ENCODE measurements at regions not wholly inside any gene's neighbourhood (a gene's known extent, or its start where the extent isn't known, plus 50 kb on each side); places are given as distances from the start of the nearest gene placed in this dataset.

DNA sequence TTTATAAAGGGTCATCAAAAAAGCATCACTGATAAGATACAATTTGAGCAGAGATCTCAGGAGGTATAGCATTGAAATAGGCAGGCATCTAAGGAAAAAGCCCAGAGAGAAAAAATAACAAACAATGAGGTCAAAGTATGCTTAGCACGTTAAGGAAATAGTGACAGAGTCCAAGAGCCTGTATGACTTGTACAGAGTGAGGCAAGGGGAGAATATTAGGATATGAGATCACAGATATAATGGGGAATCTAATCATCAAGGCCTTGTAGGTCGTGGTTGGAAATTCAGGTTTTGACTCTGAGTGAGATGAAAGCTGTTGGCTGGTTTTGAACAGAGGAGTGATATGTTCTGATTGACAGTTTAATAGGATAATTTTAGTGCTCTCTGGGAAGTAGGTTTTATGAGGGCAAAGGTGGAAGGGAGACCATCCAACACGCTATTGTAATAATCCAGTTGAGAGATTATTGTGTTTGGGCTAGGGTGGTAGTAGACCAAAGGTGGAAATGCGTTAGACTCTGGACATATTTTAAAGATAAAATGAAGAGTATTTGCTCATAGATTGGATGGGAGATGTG is 644.6 kb upstream of the TMPRSS15 start:
- intact Hi-C loops (cut with DNase I; ENCODE audit: low total_unique reads) = no loop called here
- TF ChIP-seq POLR2A (IDR thresholded peaks at IDR 0.05) (no peak), POLR2AphosphoS5 (IDR thresholded peaks at IDR 0.05) (peak in 1 of 3 donors; percentile 14)
- TF ChIP-seq, protein P1, sequence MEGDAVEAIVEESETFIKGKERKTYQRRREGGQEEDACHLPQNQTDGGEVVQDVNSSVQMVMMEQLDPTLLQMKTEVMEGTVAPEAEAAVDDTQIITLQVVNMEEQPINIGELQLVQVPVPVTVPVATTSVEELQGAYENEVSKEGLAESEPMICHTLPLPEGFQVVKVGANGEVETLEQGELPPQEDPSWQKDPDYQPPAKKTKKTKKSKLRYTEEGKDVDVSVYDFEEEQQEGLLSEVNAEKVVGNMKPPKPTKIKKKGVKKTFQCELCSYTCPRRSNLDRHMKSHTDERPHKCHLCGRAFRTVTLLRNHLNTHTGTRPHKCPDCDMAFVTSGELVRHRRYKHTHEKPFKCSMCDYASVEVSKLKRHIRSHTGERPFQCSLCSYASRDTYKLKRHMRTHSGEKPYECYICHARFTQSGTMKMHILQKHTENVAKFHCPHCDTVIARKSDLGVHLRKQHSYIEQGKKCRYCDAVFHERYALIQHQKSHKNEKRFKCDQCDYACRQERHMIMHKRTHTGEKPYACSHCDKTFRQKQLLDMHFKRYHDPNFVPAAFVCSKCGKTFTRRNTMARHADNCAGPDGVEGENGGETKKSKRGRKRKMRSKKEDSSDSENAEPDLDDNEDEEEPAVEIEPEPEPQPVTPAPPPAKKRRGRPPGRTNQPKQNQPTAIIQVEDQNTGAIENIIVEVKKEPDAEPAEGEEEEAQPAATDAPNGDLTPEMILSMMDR (IDR thresholded peaks at IDR 0.05) = no peak
- Histone ChIP-seq H3K36me3 (no peaks in the 10 kb centered on the region), H3K4me3 (no peak overlapping the region), H3K4me1 (peaks cover 0 to 20% (median 2%) of the 10 kb centered on the region in 4 donors), H3K27me3 (no peaks in the 10 kb centered on the region), H3K27ac (peak overlapping the region in 1 of 4 donors; percentile 11), H3K9me3 (peaks cover 0 to 8% of the 10 kb centered on the region in 2 donors)
- 21 to 30% methylated on average over 4 of the region's 4 CpGs for WGBS, 2 donors (ENCODE audit: low coverage in 1 of 2)
- no peak for DNase-seq
- in situ Hi-C loops (cut with MboI; ENCODE audit: low pct_ligation_motif_present in 1 of 4, low pct_unique_long_range_greater_than_20kb in 1 of 4, low sequenced_read_pairs in 3 of 4) = no loop called here

DNA sequence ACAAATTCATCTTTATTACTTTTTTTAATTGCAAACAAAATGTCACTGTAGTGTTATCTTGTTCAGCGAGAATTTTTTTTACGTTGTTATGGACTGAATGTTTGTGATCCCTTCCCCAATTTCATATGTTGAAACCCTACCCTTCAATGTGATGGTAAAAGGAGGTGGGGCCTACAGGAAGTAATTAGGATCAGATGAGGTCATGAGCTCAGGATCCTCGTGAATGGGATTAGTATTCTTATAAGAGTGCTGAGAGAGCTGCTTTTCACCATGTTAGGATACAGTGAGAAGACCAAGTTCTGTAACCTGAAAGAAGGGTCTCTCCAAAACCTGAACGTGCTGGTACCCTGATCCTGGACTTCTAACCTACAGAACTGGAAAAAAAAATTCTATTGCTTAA is 646.0 kb upstream of the TMPRSS15 start:
- Histone ChIP-seq H3K27ac (peak overlapping the region in 1 of 4 donors; percentile 2), H3K4me1 (peaks cover 0 to 20% (median 2%) of the 10 kb centered on the region in 4 donors), H3K4me3 (no peak overlapping the region), H3K36me3 (no peaks in the 10 kb centered on the region), H3K9me3 (peaks cover 0 to 8% of the 10 kb centered on the region in 2 donors), H3K27me3 (no peaks in the 10 kb centered on the region)
- no peak for DNase-seq
- in situ Hi-C loops (cut with MboI; ENCODE audit: low pct_ligation_motif_present in 1 of 4, low pct_unique_long_range_greater_than_20kb in 1 of 4, low sequenced_read_pairs in 3 of 4) = no loop called here
- 45 to 58% methylated on average over 2 to 4 of the region's 4 CpGs for WGBS, 2 donors (ENCODE audit: low coverage in 1 of 2)
- TF ChIP-seq, protein P1 (IDR thresholded peaks at IDR 0.05) = no peak
- no peak for TF ChIP-seq EP300 (IDR thresholded peaks at IDR 0.05; ENCODE audit: low read depth)
- no peak for TF ChIP-seq POLR2AphosphoS5 (IDR thresholded peaks at IDR 0.05)
- TF ChIP-seq POLR2A (IDR thresholded peaks at IDR 0.05) = no peak
- intact Hi-C loops (cut with DNase I; ENCODE audit: low total_unique reads) = no loop called here

DNA sequence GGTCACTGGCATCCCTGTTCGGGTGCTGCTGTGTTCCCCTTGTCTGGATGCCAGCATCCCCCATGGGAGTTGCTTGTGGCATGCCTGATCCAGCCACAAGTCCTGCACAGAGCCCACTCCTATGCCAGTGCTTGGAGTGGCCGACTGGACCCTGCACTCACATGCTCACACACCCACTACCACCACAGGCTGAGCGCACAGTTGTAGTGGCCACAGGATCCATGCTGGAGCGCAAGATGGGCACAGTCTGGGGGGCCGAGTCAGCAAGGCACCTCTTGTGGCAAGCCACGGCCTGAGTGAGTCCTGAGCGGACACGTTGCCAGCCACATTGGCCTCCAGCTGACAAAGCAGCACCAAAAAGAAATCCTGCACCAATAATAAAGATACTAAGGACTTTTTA is 661.6 kb upstream of the TMPRSS15 start:
- no peak overlapping the region for H3K4me3 ChIP-seq
- no peaks in the 10 kb centered on the region for H3K4me1 ChIP-seq
- no peak for TF ChIP-seq EP300 (IDR thresholded peaks at IDR 0.05; ENCODE audit: low read depth)
- no peak for TF ChIP-seq POLR2A (IDR thresholded peaks at IDR 0.05)
- TF ChIP-seq, protein P1 (IDR thresholded peaks at IDR 0.05) = no peak
- TF ChIP-seq POLR2AphosphoS5 (IDR thresholded peaks at IDR 0.05) = no peak
- 68 to 91% methylated on average over 4 to 8 of the region's 8 CpGs for WGBS, 2 donors (ENCODE audit: low coverage in 1 of 2)
- H3K36me3 ChIP-seq = no peaks in the 10 kb centered on the region
- intact Hi-C loops (cut with DNase I; ENCODE audit: low total_unique reads) (no loop called here), in situ Hi-C loops (cut with MboI; ENCODE audit: low pct_ligation_motif_present in 1 of 4, low pct_unique_long_range_greater_than_20kb in 1 of 4, low sequenced_read_pairs in 3 of 4) (no loop called here)
- H3K27me3 ChIP-seq = no peaks in the 10 kb centered on the region
- no peaks in the 10 kb centered on the region for H3K9me3 ChIP-seq
- DNase-seq = no peak
- no peak overlapping the region for H3K27ac ChIP-seq

DNA sequence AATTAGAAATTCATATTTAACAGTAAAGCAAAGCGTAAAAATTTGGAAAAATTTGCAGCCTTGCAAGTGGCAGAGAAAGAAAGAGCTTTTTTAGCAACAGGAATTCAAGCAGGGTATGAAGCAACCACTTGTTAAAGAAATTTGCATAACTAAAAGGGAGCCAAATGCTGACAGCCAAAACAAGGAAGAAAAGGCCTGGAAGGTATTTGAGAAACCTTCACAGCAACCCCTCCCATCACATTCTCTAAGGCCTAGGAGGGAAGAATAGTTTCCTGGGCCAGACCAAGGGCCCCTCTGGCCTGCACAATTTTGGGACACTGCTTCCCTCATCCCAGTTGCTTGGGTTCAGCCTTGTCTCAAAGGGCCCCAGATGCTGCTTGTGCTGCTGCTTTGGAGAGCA is 672.4 kb upstream of the TMPRSS15 start:
- H3K4me1 ChIP-seq = no peaks in the 10 kb centered on the region
- H3K27me3 ChIP-seq = no peaks in the 10 kb centered on the region
- H3K36me3 ChIP-seq = no peaks in the 10 kb centered on the region
- TF ChIP-seq EP300 (IDR thresholded peaks at IDR 0.05; ENCODE audit: low read depth) (no peak), POLR2A (IDR thresholded peaks at IDR 0.05) (no peak), POLR2AphosphoS5 (IDR thresholded peaks at IDR 0.05) (no peak)
- TF ChIP-seq, protein P1 (IDR thresholded peaks at IDR 0.05) = no peak
- no peak overlapping the region for H3K27ac ChIP-seq
- DNase-seq = no peak
- no peaks in the 10 kb centered on the region for H3K9me3 ChIP-seq
- H3K4me3 ChIP-seq = no peak overlapping the region
- in situ Hi-C loops (cut with MboI; ENCODE audit: low pct_ligation_motif_present in 1 of 4, low pct_unique_long_range_greater_than_20kb in 1 of 4, low sequenced_read_pairs in 3 of 4) (no loop called here), intact Hi-C loops (cut with DNase I; ENCODE audit: low total_unique reads) (no loop called here)
- WGBS, 2 donors (ENCODE audit: low coverage in 1 of 2) = 78 to 86% methylated on average over 1 of the region's 1 CpG
